ENCODE measurements at regions not wholly inside any gene's neighbourhood (a gene's known extent, or its start where the extent isn't known, plus 50 kb on each side); places are given as distances from the start of the nearest gene placed in this dataset.

- H3K4me1 ChIP-seq (ENCODE audit: insufficient read depth), result no peaks in the 10 kb centered on the region
- H4K20me1 ChIP-seq (ENCODE audit: insufficient read depth, poor library complexity, severe bottlenecking), result no peaks in the 10 kb centered on the region
- no peak overlapping the region for H3K27ac ChIP-seq
- 84% methylated on average over 1 of the region's 1 CpG for WGBS (ENCODE audit: low lambda C conversion rate, missing lambda C conversion rate)
- H3K79me2 ChIP-seq, result no peaks in the 10 kb centered on the region
- TF ChIP-seq CTCF (IDR thresholded peaks at IDR 0.05; ENCODE audit: poor library complexity), result no peak
- no peak for TF ChIP-seq EZH2phosphoT487 (IDR thresholded peaks at IDR 0.05; ENCODE audit: low read depth, severe bottlenecking, unreplicated experiment)
- no peaks in the 10 kb centered on the region for H3K36me3 ChIP-seq (replicated peaks; ENCODE audit: insufficient read depth, low read depth)
- H2AFZ ChIP-seq, result no peak overlapping the region
- no peaks in the 10 kb centered on the region for H3K9me3 ChIP-seq (ENCODE audit: low read depth)
- no peak overlapping the region for H3K4me3 ChIP-seq
- no peak overlapping the region for H3K4me2 ChIP-seq
- H3K9me2 ChIP-seq (replicated peaks; ENCODE audit: insufficient read depth), result no peaks in the 10 kb centered on the region
- DNase-seq (ENCODE audit: low spot score), result no peak
- H3K27me3 ChIP-seq, result no peaks in the 10 kb centered on the region
Observed at GRCh38 chr13:59236944-59237343, 926.8 kb downstream of the DIAPH3 start.

GRCh38 chr13:59247171-59247570 lies 916.6 kb downstream of the DIAPH3 start:
- 92% methylated on average over 5 of the region's 5 CpGs for WGBS (ENCODE audit: low lambda C conversion rate, missing lambda C conversion rate)
- TF ChIP-seq CTCF (IDR thresholded peaks at IDR 0.05; ENCODE audit: poor library complexity) (no peak), EZH2phosphoT487 (IDR thresholded peaks at IDR 0.05; ENCODE audit: low read depth, severe bottlenecking, unreplicated experiment) (no peak), EZH2 (IDR thresholded peaks at IDR 0.05; ENCODE audit: borderline replicate concordance) (no peak)

GRCh38 chr13:59250336-59251189 lies 913.2 kb downstream of the DIAPH3 start:
- Histone ChIP-seq H3K9me3 (ENCODE audit: low read depth) (no peaks in the 10 kb centered on the region), H3K4me1 (ENCODE audit: insufficient read depth) (no peaks in the 10 kb centered on the region), H3K4me2 (no peak overlapping the region), H3K27me3 (no peaks in the 10 kb centered on the region), H2AFZ (no peak overlapping the region), H3K36me3 (replicated peaks; ENCODE audit: insufficient read depth, low read depth) (no peaks in the 10 kb centered on the region), H3K9me2 (replicated peaks; ENCODE audit: insufficient read depth) (no peaks in the 10 kb centered on the region), H4K20me1 (ENCODE audit: insufficient read depth, poor library complexity, severe bottlenecking) (no peaks in the 10 kb centered on the region), H3K27ac (no peak overlapping the region), H3K79me2 (no peaks in the 10 kb centered on the region), H3K4me3 (no peak overlapping the region)
- DNase-seq (ENCODE audit: low spot score), result no peak
- 63% methylated on average over 5 of the region's 5 CpGs for WGBS (ENCODE audit: low lambda C conversion rate, missing lambda C conversion rate)
- no peak for TF ChIP-seq CTCF (IDR thresholded peaks at IDR 0.05; ENCODE audit: poor library complexity)
- TF ChIP-seq EZH2phosphoT487 (IDR thresholded peaks at IDR 0.05; ENCODE audit: low read depth, severe bottlenecking, unreplicated experiment), result no peak
- no peak for TF ChIP-seq EZH2 (IDR thresholded peaks at IDR 0.05; ENCODE audit: borderline replicate concordance)

More at GRCh38 chr13:59247171-59247570, 916.6 kb downstream of the DIAPH3 start:
- H3K79me2 ChIP-seq, result no peaks in the 10 kb centered on the region
- no peak overlapping the region for H3K4me2 ChIP-seq
- no peak overlapping the region for H3K27ac ChIP-seq
- no peaks in the 10 kb centered on the region for H3K27me3 ChIP-seq
- H3K9me3 ChIP-seq (ENCODE audit: low read depth), result no peaks in the 10 kb centered on the region
- no peaks in the 10 kb centered on the region for H3K36me3 ChIP-seq (replicated peaks; ENCODE audit: insufficient read depth, low read depth)
- peaks cover 3% of the 10 kb centered on the region for H3K4me1 ChIP-seq (ENCODE audit: insufficient read depth)
- no peaks in the 10 kb centered on the region for H4K20me1 ChIP-seq (ENCODE audit: insufficient read depth, poor library complexity, severe bottlenecking)
- no peak overlapping the region for H2AFZ ChIP-seq
- no peak overlapping the region for H3K4me3 ChIP-seq
- no peak for DNase-seq (ENCODE audit: low spot score)
- no peaks in the 10 kb centered on the region for H3K9me2 ChIP-seq (replicated peaks; ENCODE audit: insufficient read depth)

Data from hepatocyte (in vitro differentiated cells).